ENCODE measurements at regions not wholly inside any gene's neighbourhood (a gene's known extent, or its start where the extent isn't known, plus 50 kb on each side); places are given as distances from the start of the nearest gene placed in this dataset.

GRCh38 chr1:96632045-96632664 is 89.4 kb upstream of the PTBP2 start:
- DNase-seq (ENCODE audit: extremely low read depth in 1 of 2, low read depth in 1 of 2): no peak

GRCh38 chr1:96633695-96634094 is 87.9 kb upstream of the PTBP2 start:
- no peak for DNase-seq (ENCODE audit: extremely low read depth in 1 of 2, low read depth in 1 of 2)

- DNase-seq (ENCODE audit: extremely low read depth in 1 of 2, low read depth in 1 of 2): no peak
Observed at GRCh38 chr1:96634883-96635282, 86.7 kb upstream of the PTBP2 start.

- no peak for DNase-seq (ENCODE audit: extremely low read depth in 1 of 2, low read depth in 1 of 2)
Observed at GRCh38 chr1:96641282-96641681, 80.3 kb upstream of the PTBP2 start.

GRCh38 chr1:96643519-96643918 is 78.1 kb upstream of the PTBP2 start:
- DNase-seq (ENCODE audit: extremely low read depth in 1 of 2, low read depth in 1 of 2): no peak

GRCh38 chr1:96649301-96649700 is 72.3 kb upstream of the PTBP2 start:
- no peak for DNase-seq (ENCODE audit: extremely low read depth in 1 of 2, low read depth in 1 of 2)

- DNase-seq (ENCODE audit: extremely low read depth in 1 of 2, low read depth in 1 of 2): no peak
Observed at GRCh38 chr1:96651517-96651916, 70.1 kb upstream of the PTBP2 start.

GRCh38 chr1:96660051-96660450 is 61.5 kb upstream of the PTBP2 start:
- DNase-seq (ENCODE audit: extremely low read depth in 1 of 2, low read depth in 1 of 2): no peak

GRCh38 chr1:96660503-96660902 is 61.1 kb upstream of the PTBP2 start:
- no peak for DNase-seq (ENCODE audit: extremely low read depth in 1 of 2, low read depth in 1 of 2)
